Kidney epithelial cell (primary cell): ENCODE measurements at regions not wholly inside any gene's neighbourhood (a gene's known extent, or its start where the extent isn't known, plus 50 kb on each side); places are given as distances from the start of the nearest gene placed in this dataset.

ENCODE experiments used
- DNase-seq: peaks from one replicate; pipeline ENCODE4 v3.0.0-alpha.2; 2010; ENCODE audit warnings: low read depth
- H3K27me3 ChIP-seq: 2 replicates; pipeline ENCODE4 v1.6.0; 2011; ENCODE audit warnings: low read length; ENCODE audit not compliant: control insufficient read depth, insufficient read depth
- H3K36me3 ChIP-seq: 2 replicates; pipeline ENCODE4 v1.5.1; 2011; ENCODE audit warnings: low read length; ENCODE audit not compliant: control insufficient read depth, insufficient read depth
- H3K4me3 ChIP-seq: 2 replicates; pipeline ENCODE4 v1.5.1; 2011; ENCODE audit warnings: low read depth, mild to moderate bottlenecking, control low read depth, low read length
- CTCF ChIP-seq: IDR thresholded peaks from 2 replicates; pipeline ENCODE4 v1.5.1; 2011; ENCODE audit warnings: mild to moderate bottlenecking, moderate library complexity, low read length, control low read depth, inconsistent platforms; ENCODE audit not compliant: insufficient read depth, poor library complexity, severe bottlenecking

- H3K27me3 ChIP-seq: no peaks in the 10 kb centered on the region
- DNase-seq: no peak
- no peak overlapping the region for H3K4me3 ChIP-seq
- no peak for TF ChIP-seq CTCF
- H3K36me3 ChIP-seq: no peaks in the 10 kb centered on the region
Measured at GRCh38 chr2:183798535-183798934, 674.3 kb downstream of the NUP35 start.

GRCh38 chr2:183799761-183800160, 675.5 kb downstream of the NUP35 start:
- Histone ChIP-seq H3K4me3 (no peak overlapping the region), H3K36me3 (no peaks in the 10 kb centered on the region), H3K27me3 (no peaks in the 10 kb centered on the region)
- DNase-seq: no peak
- TF ChIP-seq CTCF: no peak

GRCh38 chr2:183803596-183803995, 679.4 kb downstream of the NUP35 start:
- TF ChIP-seq CTCF: no peak
- no peak for DNase-seq
- H3K4me3 ChIP-seq: no peak overlapping the region
- H3K27me3 ChIP-seq: no peaks in the 10 kb centered on the region
- H3K36me3 ChIP-seq: no peaks in the 10 kb centered on the region

- DNase-seq: no peak
- no peak for TF ChIP-seq CTCF
- no peaks in the 10 kb centered on the region for H3K27me3 ChIP-seq
- H3K36me3 ChIP-seq: no peaks in the 10 kb centered on the region
- no peak overlapping the region for H3K4me3 ChIP-seq
Measured at GRCh38 chr2:183807870-183808269, 683.6 kb downstream of the NUP35 start.

- no peaks in the 10 kb centered on the region for H3K36me3 ChIP-seq
- H3K27me3 ChIP-seq: no peaks in the 10 kb centered on the region
- no peak for DNase-seq
- TF ChIP-seq CTCF: no peak
- no peak overlapping the region for H3K4me3 ChIP-seq
Measured at GRCh38 chr2:183809404-183809803, 685.2 kb downstream of the NUP35 start.

- H3K36me3 ChIP-seq: no peaks in the 10 kb centered on the region
- no peak overlapping the region for H3K4me3 ChIP-seq
- H3K27me3 ChIP-seq: no peaks in the 10 kb centered on the region
- TF ChIP-seq CTCF: no peak
- no peak for DNase-seq
Measured at GRCh38 chr2:183811281-183811680, 687.0 kb downstream of the NUP35 start.
